ENCODE measurements at regions not wholly inside any gene's neighbourhood (a gene's known extent, or its start where the extent isn't known, plus 50 kb on each side); places are given as distances from the start of the nearest gene placed in this dataset.

GRCh38 chr2:215683295-215683694 lies 247.4 kb upstream of the FN1 start:
- ChIA-PET CTCF (ENCODE audit: partially characterized antibody) (interaction anchor here (0.9 kb wide), 1 partner anchor 177 kb away, joined by 3 read pairs; no protein-coding TSS in a partner anchor), POLR2A (ENCODE audit: partially characterized antibody) (no interaction called here)
- no peak overlapping the region for H3K18ac ChIP-seq (ENCODE audit: extremely low read depth, low read length)
- no peak overlapping the region for H4K8ac ChIP-seq (ENCODE audit: extremely low read depth, insufficient read depth, low read length)
- no peak overlapping the region for H3K56ac ChIP-seq (replicated peaks; ENCODE audit: insufficient read length, low read depth, low read length)
- no peak overlapping the region for H2BK5ac ChIP-seq (ENCODE audit: low read depth, low read length)
- H3K23ac ChIP-seq (ENCODE audit: insufficient read length), result no peak overlapping the region
- H2BK15ac ChIP-seq (ENCODE audit: low read length), result no peak overlapping the region
- no peak for DNase-seq (ENCODE audit: low read depth in 1 of 2, low spot score in 2 of 2)
- TF ChIP-seq CREB1 (IDR thresholded peaks at IDR 0.05) (no peak), BRCA1 (IDR thresholded peaks at IDR 0.05; ENCODE audit: low read depth, low read length) (no peak), CEBPB (IDR thresholded peaks at IDR 0.05; ENCODE audit: low read depth, low read length) (no peak), CBX5 (IDR thresholded peaks at IDR 0.05; ENCODE audit: low read depth, low read length) (no peak), SP2 (IDR thresholded peaks at IDR 0.05; ENCODE audit: low read length) (no peak), POLR2AphosphoS5 (IDR thresholded peaks at IDR 0.05; ENCODE audit: low read depth, low read length) (no peak), POLR2A (IDR thresholded peaks at IDR 0.05; ENCODE audit: control extremely low read depth in 1 of 2, low read depth in 2 of 2, low read length in 2 of 2) (no peak), SIX5 (IDR thresholded peaks at IDR 0.05; ENCODE audit: low read depth, low read length) (no peak), RAD21 (IDR thresholded peaks at IDR 0.05 in 1 of 2, conservative IDR thresholded peaks at IDR 0.05 in 1 of 2; ENCODE audit: low read depth in 2 of 2, low read length in 2 of 2) (no peak)
- TF ChIP-seq, protein P1, sequence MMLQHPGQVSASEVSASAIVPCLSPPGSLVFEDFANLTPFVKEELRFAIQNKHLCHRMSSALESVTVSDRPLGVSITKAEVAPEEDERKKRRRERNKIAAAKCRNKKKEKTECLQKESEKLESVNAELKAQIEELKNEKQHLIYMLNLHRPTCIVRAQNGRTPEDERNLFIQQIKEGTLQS (IDR thresholded peaks at IDR 0.05; ENCODE audit: insufficient read depth, low read depth, low read length), result no peak
- no peak overlapping the region for H4K5ac ChIP-seq (ENCODE audit: insufficient read length, low read depth, low read length)
- H4K20me1 ChIP-seq (replicated peaks in 1 of 2; ENCODE audit: control insufficient read depth in 1 of 2, insufficient read depth in 2 of 2, low read length in 2 of 2), result no peaks in the 10 kb centered on the region
- no peak overlapping the region for H3K4me3 ChIP-seq (ENCODE audit: extremely low read depth in 1 of 4, insufficient read depth in 2 of 4, low read depth in 3 of 4, low read length in 4 of 4)
- no peaks in the 10 kb centered on the region for H3K79me2 ChIP-seq (ENCODE audit: control insufficient read depth in 1 of 2, insufficient read depth in 2 of 2, low read length in 2 of 2)
- no peak overlapping the region for H3K4ac ChIP-seq (replicated peaks; ENCODE audit: insufficient read length, low read depth, low read length)
- H2AFZ ChIP-seq (ENCODE audit: low read length), result no peak overlapping the region
- whole genome bisulfite sequencing, 2 experiments (ENCODE audit: extremely low coverage in 1 of 2, insufficient coverage in 1 of 2, insufficient read length in 1 of 2, insufficient replicate concordance in 2 of 2, low coverage in 1 of 2, low lambda C conversion rate in 2 of 2, missing lambda C conversion rate in 1 of 2), result 81% methylated on average over 4 of the region's 4 CpGs; no CpG with 5 or more reads in 1 of the 2 experiments
- H3K36me3 ChIP-seq (ENCODE audit: control insufficient read depth in 2 of 4, insufficient read depth in 4 of 4, low read length in 3 of 4), result no peaks in the 10 kb centered on the region
- no peak overlapping the region for H2BK120ac ChIP-seq (replicated peaks; ENCODE audit: low read depth, low read length)
- no peaks in the 10 kb centered on the region for H3K4me1 ChIP-seq (replicated peaks in 1 of 4; ENCODE audit: control insufficient read depth in 3 of 4, insufficient read depth in 4 of 4, low read length in 3 of 4)
- H3K27ac ChIP-seq (ENCODE audit: low read depth, low read length), result no peak overlapping the region
- FAIRE-seq, result no peak
- no peak overlapping the region for H2BK12ac ChIP-seq (ENCODE audit: low read depth, low read length)
- H2AK5ac ChIP-seq (ENCODE audit: low read depth, low read length), result no peak overlapping the region
- H3K14ac ChIP-seq (ENCODE audit: insufficient read length), result no peak overlapping the region
- no peaks in the 10 kb centered on the region for H3K27me3 ChIP-seq (replicated peaks in 1 of 4; ENCODE audit: control insufficient read depth in 3 of 4, extremely low read depth in 1 of 4, insufficient read depth in 3 of 4, low read length in 3 of 4)
- no peak overlapping the region for H4K91ac ChIP-seq (replicated peaks; ENCODE audit: insufficient read length, low read length)
- H3K9me3 ChIP-seq (ENCODE audit: insufficient read depth in 2 of 2, low read depth in 1 of 2, low read length in 1 of 2), result no peaks in the 10 kb centered on the region; a peak in 1 of 4 replicates
- no peak overlapping the region for H3K9ac ChIP-seq (replicated peaks in 1 of 4; ENCODE audit: extremely low read depth in 1 of 4, low read depth in 3 of 4, low read length in 3 of 4)
- H2BK20ac ChIP-seq (ENCODE audit: low read length), result no peak overlapping the region
- no peaks in the 10 kb centered on the region for H3K23me2 ChIP-seq (ENCODE audit: low read depth, low read length)
- H3K4me2 ChIP-seq (ENCODE audit: insufficient read depth in 1 of 2, low read depth in 2 of 2, low read length in 2 of 2), result no peak overlapping the region
- no peaks in the 10 kb centered on the region for H3K79me1 ChIP-seq (ENCODE audit: low read depth, low read length)

Measured in H1 (cell line).